Naive B cell (primary cell): ENCODE measurements at regions not wholly inside any gene's neighbourhood (a gene's known extent, or its start where the extent isn't known, plus 50 kb on each side); places are given as distances from the start of the nearest gene placed in this dataset.

Source experiments
- ATAC-seq, 2 donors: fragments of 150-1000 bp; cut with Tn5 transposase; 2 replicates each; pipeline ENCODE4 v1.10.0; 2021; ENCODE audit warnings: low read depth in 2 of 2, mild to moderate bottlenecking in 2 of 2, moderate library complexity in 2 of 2
- DNase-seq: peaks from one replicate; pipeline ENCODE4 v3.0.0; 2022
- H3K27ac Mint-ChIP-seq, 6 donors: one replicate each; pipeline ENCODE4 v1.8.0; 2020 to 2022; ENCODE audit warnings: mild to moderate bottlenecking in 6 of 6, mixed read lengths in 6 of 6, moderate library complexity in 5 of 6, inconsistent platforms in 2 of 6
- H3K27me3 Mint-ChIP-seq, 3 donors: one replicate each; pipeline ENCODE4 v1.8.0; 2021 to 2022; ENCODE audit warnings: mixed read lengths in 3 of 3, mild to moderate bottlenecking in 1 of 3
- H3K36me3 Mint-ChIP-seq, 2 donors: one replicate each; pipeline ENCODE4 v1.8.0; 2020 to 2022; ENCODE audit warnings: mixed read lengths in 2 of 2, inconsistent platforms in 1 of 2, mild to moderate bottlenecking in 1 of 2
- H3K4me1 Mint-ChIP-seq, 3 donors: one replicate each; pipeline ENCODE4 v1.8.0; 2020 to 2022; ENCODE audit warnings: mixed read lengths in 3 of 3, inconsistent platforms in 1 of 3, mild to moderate bottlenecking in 1 of 3, moderate library complexity in 1 of 3
- H3K4me3 Mint-ChIP-seq, 8 donors: one replicate each; pipeline ENCODE4 v1.8.0; 2020 to 2022; ENCODE audit warnings: mild to moderate bottlenecking in 8 of 8, mixed read lengths in 8 of 8, moderate library complexity in 8 of 8, inconsistent platforms in 2 of 8
- H3K9me3 Mint-ChIP-seq, 7 donors: one replicate each; pipeline ENCODE4 v1.8.0; 2020 to 2022; ENCODE audit warnings: mixed read lengths in 7 of 7, mild to moderate bottlenecking in 5 of 7, inconsistent platforms in 2 of 7, moderate library complexity in 1 of 7

DNA sequence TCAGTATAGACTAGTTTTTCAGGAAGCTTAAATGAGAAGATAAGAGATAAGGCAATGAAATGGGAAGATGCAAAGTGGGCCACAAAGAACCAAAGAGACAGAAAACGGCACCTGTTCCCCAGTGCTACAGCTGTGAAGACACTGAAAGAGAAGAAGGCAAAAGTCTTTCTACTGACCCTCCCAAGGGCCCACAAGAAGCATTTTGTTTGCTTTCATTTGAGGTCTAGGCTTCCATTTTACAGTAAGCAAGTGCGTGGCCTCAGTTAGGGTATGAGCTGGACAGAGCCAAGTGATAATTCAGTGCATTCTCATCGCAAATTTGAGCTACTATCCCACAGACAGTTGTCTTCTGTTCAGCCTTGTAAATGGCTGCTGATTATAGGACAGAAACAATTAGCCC lies 53.4 kb upstream of the STK17B start:
- Mint-ChIP-seq H3K27me3 (no peaks in the 10 kb centered on the region), H3K36me3 (peaks cover 0 to 4% of the 10 kb centered on the region in 2 donors), H3K4me1 (peaks cover 53 to 68% (median 67%) of the 10 kb centered on the region in 3 donors)

DNA sequence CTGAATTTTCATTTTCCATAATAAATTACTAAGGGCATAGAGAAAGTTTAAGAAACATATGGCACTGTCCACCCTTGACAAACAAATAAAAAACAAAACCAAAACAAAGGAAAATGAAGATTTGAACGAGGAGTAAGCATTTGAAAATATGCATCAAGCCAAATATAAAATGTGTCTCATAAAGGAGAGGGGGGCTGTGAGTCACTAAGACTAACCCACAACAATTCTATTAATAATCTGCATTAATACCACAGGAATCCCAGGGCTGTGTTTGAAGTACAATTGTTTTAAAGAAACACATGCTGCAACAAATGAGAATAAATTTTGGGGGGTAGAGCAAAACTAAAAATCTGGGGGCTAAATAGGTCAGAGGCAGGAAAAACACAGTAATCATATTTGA lies 53.8 kb upstream of the STK17B start:
- DNase-seq (no peak), ATAC-seq (no peak)
- no peaks in the 10 kb centered on the region for H3K27me3 Mint-ChIP-seq
- peaks cover 53 to 69% (median 67%) of the 10 kb centered on the region in 3 donors for H3K4me1 Mint-ChIP-seq
- peaks cover 0 to under 1% (median 0%) of the 10 kb centered on the region in 7 donors for H3K9me3 Mint-ChIP-seq
- peaks cover 0 to 4% of the 10 kb centered on the region in 2 donors for H3K36me3 Mint-ChIP-seq
- H3K27ac Mint-ChIP-seq: peak overlapping the region in 3 of 6 donors; percentile 48 to 87 (median 60)
- peak overlapping the region in 2 of 8 donors; percentile 7 to 9 for H3K4me3 Mint-ChIP-seq

More for the DNA sequence above, 53.4 kb upstream of the STK17B start:
- Mint-ChIP-seq H3K27ac (peak overlapping the region in 4 of 6 donors; percentile 3 to 87 (median 42)), H3K4me3 (peak overlapping the region in 4 of 8 donors; percentile 2 to 14 (median 6)), H3K9me3 (no peaks in the 10 kb centered on the region)
- no peak for DNase-seq
- ATAC-seq: peak in 1 of 2 donors; percentile 9

- DNase-seq: no peak
- peak overlapping the region in 3 of 8 donors; percentile 45 to 69 (median 59) for H3K4me3 Mint-ChIP-seq
- H3K27me3 Mint-ChIP-seq: no peaks in the 10 kb centered on the region
- ATAC-seq: peak; percentile 52 to 58
- peak overlapping the region; percentile 3 to 79 (median 61) for H3K27ac Mint-ChIP-seq
- peaks cover 48 to 69% (median 60%) of the 10 kb centered on the region in 3 donors for H3K4me1 Mint-ChIP-seq
- H3K36me3 Mint-ChIP-seq: peaks cover 0 to 4% of the 10 kb centered on the region in 2 donors
- H3K9me3 Mint-ChIP-seq: peaks cover 0 to 2% (median 0%) of the 10 kb centered on the region in 7 donors
Measured at GRCh38 chr2:196226058-196226706, 54.8 kb upstream of the STK17B start.

- peaks cover 0 to 4% of the 10 kb centered on the region in 2 donors for H3K36me3 Mint-ChIP-seq
- no peak for DNase-seq
- peak overlapping the region in 3 of 6 donors; percentile 60 to 65 (median 65) for H3K27ac Mint-ChIP-seq
- H3K27me3 Mint-ChIP-seq: no peaks in the 10 kb centered on the region
- peaks cover 0 to 2% (median 0%) of the 10 kb centered on the region in 7 donors for H3K9me3 Mint-ChIP-seq
- peak overlapping the region in 1 of 8 donors; percentile 45 for H3K4me3 Mint-ChIP-seq
- peaks cover 53 to 71% (median 64%) of the 10 kb centered on the region in 3 donors for H3K4me1 Mint-ChIP-seq
- ATAC-seq: no peak
Measured at GRCh38 chr2:196226707-196227065, 55.3 kb upstream of the STK17B start.

GRCh38 chr2:196229013-196229412 lies 57.6 kb upstream of the STK17B start:
- peaks cover 0 to 2% (median 0%) of the 10 kb centered on the region in 7 donors for H3K9me3 Mint-ChIP-seq
- peaks cover 0 to 4% of the 10 kb centered on the region in 2 donors for H3K36me3 Mint-ChIP-seq
- DNase-seq (no peak), ATAC-seq (no peak)
- peaks cover 57 to 89% (median 76%) of the 10 kb centered on the region in 3 donors for H3K4me1 Mint-ChIP-seq
- peak overlapping the region in 3 of 8 donors; percentile 30 to 48 (median 31) for H3K4me3 Mint-ChIP-seq
- H3K27me3 Mint-ChIP-seq: no peaks in the 10 kb centered on the region
- H3K27ac Mint-ChIP-seq: peak overlapping the region in 5 of 6 donors; percentile 42 to 95 (median 83)

DNA sequence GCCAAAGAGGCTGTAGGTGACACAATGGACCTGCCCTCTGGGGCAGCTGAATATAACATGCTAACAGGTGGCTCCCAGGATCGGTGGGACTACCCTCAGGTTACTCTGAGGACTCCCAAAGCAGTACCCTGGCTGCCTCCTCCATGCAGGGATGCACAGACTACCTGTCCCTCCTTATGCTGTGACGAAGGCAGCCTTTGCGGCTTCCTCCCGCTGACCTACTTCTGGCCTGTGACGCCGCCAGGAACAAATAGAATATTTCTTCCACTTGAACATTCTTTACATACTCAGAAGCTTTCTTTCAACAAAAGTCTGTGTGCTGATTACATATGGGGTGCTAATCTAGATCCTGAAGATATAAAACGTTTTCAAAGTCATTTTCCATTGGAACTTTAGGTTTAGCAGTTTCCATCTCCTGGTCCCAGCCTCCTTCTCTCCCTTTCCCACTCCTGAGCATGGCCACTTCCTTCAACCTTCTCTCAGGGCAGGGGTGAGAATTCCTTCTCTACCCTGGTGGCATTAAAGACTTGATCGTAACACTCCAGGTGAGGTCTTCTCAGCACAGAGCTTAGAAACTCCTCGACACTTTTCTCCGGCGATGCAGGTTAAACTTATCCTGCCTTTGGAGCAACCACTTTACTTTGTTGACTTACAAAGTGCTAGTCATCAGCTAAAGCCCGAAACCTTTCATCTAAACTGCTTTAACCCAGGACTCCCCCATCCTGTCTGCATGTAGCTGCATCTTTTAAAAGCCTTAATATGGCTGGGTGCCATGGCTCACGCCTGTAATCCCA lies 58.9 kb upstream of the STK17B start:
- Mint-ChIP-seq H3K27ac (peak overlapping the region in 3 of 6 donors; percentile 52 to 90 (median 69)), H3K36me3 (peaks cover 0 to 4% of the 10 kb centered on the region in 2 donors), H3K4me3 (no peak overlapping the region), H3K9me3 (peaks cover 0 to 2% (median 0%) of the 10 kb centered on the region in 7 donors), H3K4me1 (peaks cover 52 to 88% (median 73%) of the 10 kb centered on the region in 3 donors), H3K27me3 (no peaks in the 10 kb centered on the region)
- DNase-seq (no peak), ATAC-seq (no peak)

- Mint-ChIP-seq H3K4me1 (peaks cover 50 to 90% (median 60%) of the 10 kb centered on the region in 3 donors), H3K36me3 (no peaks in the 10 kb centered on the region), H3K27me3 (no peaks in the 10 kb centered on the region), H3K9me3 (peaks cover 0 to 2% (median 0%) of the 10 kb centered on the region in 7 donors), H3K4me3 (peak overlapping the region; percentile 44 to 72 (median 59)), H3K27ac (peak overlapping the region; percentile 85 to 98 (median 92))
- ATAC-seq: peak; percentile 24 to 37
- no peak for DNase-seq
Measured at GRCh38 chr2:196233021-196233804, 61.8 kb upstream of the STK17B start.

DNA sequence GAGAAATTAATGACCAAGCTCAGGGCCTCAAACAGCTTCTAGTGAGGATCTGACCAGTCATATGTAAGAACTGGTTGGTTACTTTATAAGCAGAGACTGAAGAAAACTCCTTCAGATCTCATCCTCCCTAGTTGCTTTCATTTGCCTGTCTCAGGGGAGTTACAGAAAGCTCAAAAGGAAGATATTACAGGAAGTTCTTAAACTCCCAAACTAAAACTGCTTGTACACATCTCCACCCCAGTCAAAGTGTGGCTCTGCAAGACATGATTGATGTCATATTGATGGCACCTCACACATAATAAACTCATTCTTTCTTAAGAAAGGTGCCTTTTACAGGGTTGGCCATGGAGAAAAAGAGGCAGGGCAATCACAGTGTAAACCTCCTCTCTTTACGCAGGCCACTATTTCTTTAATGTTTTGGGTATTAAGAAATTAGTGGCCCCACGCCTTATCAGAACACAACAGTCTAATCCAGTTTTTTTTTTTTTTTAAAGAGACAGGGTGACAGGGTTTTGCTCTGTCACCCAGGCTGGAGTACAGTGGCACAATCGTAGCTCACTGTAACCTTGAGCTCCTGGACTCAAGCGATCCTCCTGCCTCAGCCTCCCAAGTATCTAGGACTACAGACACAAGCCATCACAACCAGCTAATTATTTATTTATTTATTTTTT lies 62.6 kb upstream of the STK17B start:
- Mint-ChIP-seq H3K4me3 (peak overlapping the region; percentile 17 to 72 (median 54)), H3K9me3 (peaks cover 0 to 2% (median 0%) of the 10 kb centered on the region in 7 donors), H3K36me3 (no peaks in the 10 kb centered on the region), H3K27me3 (no peaks in the 10 kb centered on the region), H3K4me1 (peaks cover 51 to 90% (median 60%) of the 10 kb centered on the region in 3 donors), H3K27ac (peak overlapping the region; percentile 85 to 98 (median 92))
- ATAC-seq (peak; percentile 80 to 86), DNase-seq (peak; percentile 46)

- Mint-ChIP-seq H3K4me3 (peak overlapping the region in 7 of 8 donors; percentile 24 to 86 (median 56)), H3K4me1 (peaks cover 55 to 91% (median 62%) of the 10 kb centered on the region in 3 donors), H3K36me3 (no peaks in the 10 kb centered on the region), H3K27ac (peak overlapping the region; percentile 81 to 98 (median 88)), H3K9me3 (peaks cover 0 to 2% (median 0%) of the 10 kb centered on the region in 7 donors), H3K27me3 (no peaks in the 10 kb centered on the region)
- ATAC-seq (no peak), DNase-seq (no peak)
Measured at GRCh38 chr2:196234672-196235071, 63.3 kb upstream of the STK17B start.

- DNase-seq: no peak
- Mint-ChIP-seq H3K4me1 (peaks cover 61 to 92% (median 64%) of the 10 kb centered on the region in 3 donors), H3K4me3 (peak overlapping the region in 5 of 8 donors; percentile 46 to 85 (median 79)), H3K27ac (peak overlapping the region; percentile 95 to 100 (median 98)), H3K27me3 (no peaks in the 10 kb centered on the region), H3K9me3 (peaks cover 0 to 4% (median 0%) of the 10 kb centered on the region in 7 donors), H3K36me3 (peaks cover 0 to 8% of the 10 kb centered on the region in 2 donors)
- ATAC-seq: no peak
Measured at GRCh38 chr2:196238836-196239380, 67.5 kb upstream of the STK17B start.

DNA sequence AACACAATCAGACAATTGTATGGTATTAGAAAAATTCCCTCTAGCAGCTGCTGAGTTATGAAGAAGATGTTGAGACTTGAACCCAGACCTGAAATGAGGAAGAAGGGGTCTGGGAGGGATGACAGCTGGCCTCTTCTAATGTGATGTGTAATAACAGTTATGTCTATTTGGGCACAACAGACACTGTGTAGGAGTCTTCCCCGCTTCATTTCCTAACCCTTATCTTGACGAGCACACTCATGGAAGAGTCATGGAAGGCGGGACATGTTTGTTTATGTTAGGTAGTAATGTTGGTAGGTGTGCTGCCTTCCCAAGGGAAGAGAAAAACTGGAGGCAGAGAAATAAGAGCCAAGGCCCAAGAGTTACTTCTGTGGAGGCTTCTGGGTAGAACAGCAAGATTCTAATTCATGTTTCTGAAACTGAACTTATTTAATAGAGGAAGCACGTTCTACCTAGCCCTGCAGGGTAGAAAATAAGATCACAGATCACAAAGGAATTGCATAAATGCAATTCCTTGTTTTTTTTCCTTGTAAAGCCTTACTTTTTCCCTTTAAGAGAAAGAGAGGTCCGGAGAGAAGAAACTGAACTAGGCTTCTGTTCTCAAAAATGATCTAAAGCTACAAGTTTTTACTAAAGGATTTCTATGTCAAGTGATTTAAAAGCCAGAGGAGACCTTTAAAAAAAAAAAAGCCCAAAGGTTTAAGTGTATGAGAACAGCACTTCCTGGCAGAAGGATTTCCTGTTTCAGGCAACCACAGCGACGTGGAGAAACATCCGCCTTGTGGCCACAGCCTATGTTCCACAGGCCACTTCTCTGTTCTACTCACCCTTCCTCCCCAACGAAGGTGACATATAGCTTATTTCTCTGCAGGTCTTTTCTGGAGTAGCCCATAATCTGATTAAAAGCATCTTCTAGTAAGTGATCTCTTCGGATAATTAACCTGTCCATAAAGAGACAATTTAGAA lies 68.5 kb upstream of the STK17B start:
- Mint-ChIP-seq H3K36me3 (peaks cover 0 to 8% of the 10 kb centered on the region in 2 donors), H3K4me1 (peaks cover 60 to 90% (median 61%) of the 10 kb centered on the region in 3 donors), H3K4me3 (peak overlapping the region; percentile 46 to 82 (median 70)), H3K9me3 (peaks cover 0 to 4% (median 0%) of the 10 kb centered on the region in 7 donors), H3K27ac (peak overlapping the region; percentile 95 to 100 (median 98)), H3K27me3 (no peaks in the 10 kb centered on the region)
- peak; percentile 82 to 83 for ATAC-seq
- peak; percentile 90 for DNase-seq
